KMS-11 (cell line): ENCODE measurements at regions not wholly inside any gene's neighbourhood (a gene's known extent, or its start where the extent isn't known, plus 50 kb on each side); places are given as distances from the start of the nearest gene placed in this dataset.

Experiments used
- H2AFZ ChIP-seq: fragments of 200-600 bp; sonication (generic); 2 replicates; pipeline ENCODE4 v1.6.1; 2016; ENCODE audit warnings: antibody characterized with exemption, mixed run types, low read depth
- H3K27ac ChIP-seq: fragments of 200-600 bp; sonication (generic); 2 replicates; pipeline ENCODE4 v1.6.1; 2016; ENCODE audit warnings: mild to moderate bottlenecking, mixed run types
- H3K27me3 ChIP-seq: fragments of 200-600 bp; sonication (generic); 2 replicates; pipeline ENCODE4 v1.6.1; 2017; ENCODE audit warnings: mild to moderate bottlenecking, low read depth, mixed run types, moderate library complexity; ENCODE audit not compliant: insufficient read depth
- H3K36me3 ChIP-seq: fragments of 200-600 bp; sonication (generic); 2 replicates; pipeline ENCODE4 v1.6.1; 2017; ENCODE audit warnings: mild to moderate bottlenecking, mixed run types; ENCODE audit not compliant: insufficient read depth
- H3K4me1 ChIP-seq: fragments of 200-600 bp; sonication (generic); 2 replicates; pipeline ENCODE4 v1.6.1; 2016; ENCODE audit warnings: mild to moderate bottlenecking, low read depth, mixed run types; ENCODE audit not compliant: poor library complexity, severe bottlenecking
- H3K4me2 ChIP-seq: fragments of 200-600 bp; sonication (generic); 2 replicates; pipeline ENCODE4 v1.7.0; 2016; ENCODE audit warnings: mild to moderate bottlenecking, mixed run types
- H3K4me3 ChIP-seq: fragments of 200-600 bp; sonication (generic); IDR thresholded peaks from 2 replicates; pipeline ENCODE4 v1.6.1; 2017; ENCODE audit warnings: low read depth, low read length, mixed read lengths; ENCODE audit not compliant: insufficient read depth
- H3K79me2 ChIP-seq: fragments of 200-600 bp; sonication (generic); 2 replicates; pipeline ENCODE4 v1.6.1; 2016; ENCODE audit warnings: low read depth, mixed run types; ENCODE audit not compliant: insufficient read depth
- H3K9ac ChIP-seq: fragments of 200-600 bp; sonication (generic); 2 replicates; pipeline ENCODE4 v1.6.1; 2016; ENCODE audit warnings: mild to moderate bottlenecking, mixed run types
- H4K20me1 ChIP-seq: fragments of 200-600 bp; sonication (generic); 2 replicates; pipeline ENCODE4 v1.6.1; 2016; ENCODE audit warnings: mild to moderate bottlenecking, mixed run types; ENCODE audit not compliant: insufficient read depth
- CTCF ChIP-seq: fragments of 200-600 bp; sonication (generic); conservative IDR thresholded peaks from 2 replicates; pipeline ENCODE4 v1.6.1; 2017; ENCODE audit warnings: low read depth, mild to moderate bottlenecking, antibody characterized with exemption, low read length, moderate library complexity, mixed read lengths

- Histone ChIP-seq H3K4me2 (no peak overlapping the region), H4K20me1 (no peaks in the 10 kb centered on the region), H2AFZ (no peak overlapping the region), H3K4me3 (no peak overlapping the region), H3K27me3 (no peaks in the 10 kb centered on the region), H3K4me1 (peaks cover 10% of the 10 kb centered on the region), H3K27ac (no peak overlapping the region), H3K36me3 (no peaks in the 10 kb centered on the region), H3K79me2 (no peaks in the 10 kb centered on the region), H3K9ac (no peak overlapping the region)
- no peak for TF ChIP-seq CTCF
Measured at GRCh38 chr5:53321073-53321472, 159.4 kb upstream of the FST start.

- Histone ChIP-seq H3K27ac (no peak overlapping the region), H3K4me1 (peaks cover 10% of the 10 kb centered on the region)
- no peak for TF ChIP-seq CTCF
Measured at GRCh38 chr5:53321721-53322120, 158.7 kb upstream of the FST start.

GRCh38 chr5:53322257-53322656 is 158.2 kb upstream of the FST start:
- Histone ChIP-seq H2AFZ (no peak overlapping the region), H3K27ac (no peak overlapping the region)
- TF ChIP-seq CTCF = no peak

More at GRCh38 chr5:53321721-53322120, 158.7 kb upstream of the FST start:
- no peak overlapping the region for H3K9ac ChIP-seq
- no peak overlapping the region for H3K4me3 ChIP-seq
- H3K4me2 ChIP-seq = no peak overlapping the region
- H2AFZ ChIP-seq = no peak overlapping the region
- no peaks in the 10 kb centered on the region for H3K79me2 ChIP-seq
- H3K36me3 ChIP-seq = no peaks in the 10 kb centered on the region
- no peaks in the 10 kb centered on the region for H4K20me1 ChIP-seq
- H3K27me3 ChIP-seq = no peaks in the 10 kb centered on the region

GRCh38 chr5:53323511-53323910 is 156.9 kb upstream of the FST start:
- Histone ChIP-seq H2AFZ (no peak overlapping the region), H4K20me1 (no peaks in the 10 kb centered on the region), H3K79me2 (no peaks in the 10 kb centered on the region), H3K9ac (no peak overlapping the region), H3K4me1 (peaks cover 10% of the 10 kb centered on the region), H3K4me2 (no peak overlapping the region), H3K36me3 (no peaks in the 10 kb centered on the region), H3K27ac (no peak overlapping the region), H3K27me3 (no peaks in the 10 kb centered on the region), H3K4me3 (no peak overlapping the region)
- TF ChIP-seq CTCF = no peak

More at GRCh38 chr5:53322257-53322656, 158.2 kb upstream of the FST start:
- H3K4me3 ChIP-seq = no peak overlapping the region
- no peaks in the 10 kb centered on the region for H3K27me3 ChIP-seq
- no peaks in the 10 kb centered on the region for H3K79me2 ChIP-seq
- H3K4me1 ChIP-seq = peaks cover 10% of the 10 kb centered on the region
- H3K4me2 ChIP-seq = no peak overlapping the region
- H4K20me1 ChIP-seq = no peaks in the 10 kb centered on the region
- H3K36me3 ChIP-seq = no peaks in the 10 kb centered on the region
- H3K9ac ChIP-seq = no peak overlapping the region
